K562 (cell line): ENCODE measurements at regions not wholly inside any gene's neighbourhood (a gene's known extent, or its start where the extent isn't known, plus 50 kb on each side); places are given as distances from the start of the nearest gene placed in this dataset.
A peak's percentile ranks its signal among the peaks of the same experiment; 100 is the strongest.

Experiments
- ATAC-seq: fragments of 200-7000 bp; cut with Tn5 transposase; 3 replicates; pipeline ENCODE4 v1.9.1; 2020; ENCODE audit warnings: moderate library complexity
- BruUV-seq: library from RNA; stranded (reverse); fragments of 400-500 nt; replicated peaks from 2 replicates; lab custom pipeline; 2021; lab: Mats Ljungman, UMichigan
- CTCF ChIA-PET: fragments of 300-600 bp; formaldehyde crosslinking; extraction: SDS; loops from one replicate; lab custom pipeline; 2021; ENCODE audit warnings: low intra/inter-chr PET ratio; lab: Yijun Ruan, JAX
- POLR2A ChIA-PET: fragments of 300-600, 350-650 bp; sonication (Branson Sonifier 250); formaldehyde crosslinking; extraction: SDS; loops from one replicate; lab custom pipeline; 2021; ENCODE audit warnings: antibody characterized with exemption, inconsistent platforms; lab: Yijun Ruan, JAX
- DNase-seq, 4 experiments: peaks; one replicate each; pipeline versions ENCODE4 v3.0.0 to v3.0.0-alpha.2; 2011 to 2018; ENCODE audit warnings: low spot score in 3 of 4, mixed read lengths in 3 of 4; ENCODE audit errors: extremely low read depth in 1 of 4
- FAIRE-seq: peaks from 2 replicates; lab custom pipeline; 2011; peaks lifted over from hg19 to GRCh38; lab: Jason Lieb, UNC
- H2AFZ ChIP-seq: 2 replicates; pipeline ENCODE4 v1.6.0; 2011; ENCODE audit warnings: low read depth, low read length, control low read depth, inconsistent platforms
- H3K27ac ChIP-seq: fragments of 200-600 bp; 3 replicates; pipeline ENCODE4 v1.8.0; 2011; ENCODE audit warnings: low read depth, mild to moderate bottlenecking, control low read depth, inconsistent platforms, low read length, moderate library complexity, mixed read lengths; ENCODE audit errors: extremely low read depth
- H3K27me3 ChIP-seq, 2 experiments: fragments of 300-600 bp in 1 of 2; 2 replicates in 1 of 2; 3 replicates in 1 of 2; pipeline versions ENCODE4 v1.6.0 to v1.8.0; 2011; ENCODE audit warnings: inconsistent platforms in 2 of 2, low read length in 2 of 2, mild to moderate bottlenecking in 1 of 2, mixed read lengths in 1 of 2, moderate library complexity in 1 of 2; ENCODE audit not compliant: control insufficient read depth in 2 of 2, insufficient read depth in 2 of 2
- H3K36me3 ChIP-seq: fragments of 300-600 bp; 3 replicates; pipeline ENCODE4 v1.8.0; 2011; ENCODE audit warnings: mild to moderate bottlenecking, low read length, inconsistent platforms; ENCODE audit not compliant: control insufficient read depth, insufficient read depth
- H3K4me1 ChIP-seq, 2 experiments: fragments of 200-600 bp in 1 of 2; replicated peaks in 1 of 2; 2 replicates in 1 of 2; 3 replicates in 1 of 2; pipeline versions ENCODE4 v1.5.1 to v1.8.0; 2011; ENCODE audit warnings: inconsistent platforms in 2 of 2, low read length in 2 of 2, mild to moderate bottlenecking in 1 of 2, mixed read lengths in 1 of 2, moderate library complexity in 1 of 2; ENCODE audit not compliant: control insufficient read depth in 2 of 2, insufficient read depth in 2 of 2
- H3K4me2 ChIP-seq: 2 replicates; pipeline ENCODE4 v1.6.1; 2011; ENCODE audit warnings: low read length, control low read depth, inconsistent platforms, mixed read lengths; ENCODE audit not compliant: insufficient read depth
- H3K4me3 ChIP-seq: fragments of 200-600 bp; sonication (generic), shearing (Covaris generic); 2 replicates; pipeline ENCODE4 v1.5.1; 2016; ENCODE audit warnings: control low read depth, inconsistent platforms
- H3K79me2 ChIP-seq: fragments of 200-600 bp; 3 replicates; pipeline ENCODE4 v1.8.0; 2011; ENCODE audit warnings: low read length, inconsistent platforms; ENCODE audit not compliant: control insufficient read depth, insufficient read depth
- H3K9ac ChIP-seq, 2 experiments: 2 replicates each; pipeline versions ENCODE4 v1.6.0 to v1.6.1; 2011; ENCODE audit warnings: low read depth in 2 of 2, low read length in 2 of 2, control low read depth in 1 of 2, inconsistent platforms in 1 of 2, mild to moderate bottlenecking in 1 of 2, mixed read lengths in 1 of 2; ENCODE audit not compliant: insufficient read depth in 1 of 2
- H3K9me1 ChIP-seq: one replicate; pipeline ENCODE4 v1.6.0; 2011; ENCODE audit warnings: inconsistent platforms, mild to moderate bottlenecking, low read length, moderate library complexity; ENCODE audit not compliant: control insufficient read depth, insufficient read depth
- H3K9me3 ChIP-seq: replicated peaks from 2 replicates; pipeline ENCODE4 v1.5.1; 2011; ENCODE audit warnings: low read depth, low read length, inconsistent platforms; ENCODE audit not compliant: control insufficient read depth, insufficient read depth
- H4K20me1 ChIP-seq: replicated peaks from 2 replicates; pipeline ENCODE4 v1.6.1; 2011; ENCODE audit warnings: low read length, inconsistent platforms, mixed read lengths; ENCODE audit not compliant: control insufficient read depth, insufficient read depth
- C11orf30 ChIP-seq: fragments of 450-650 bp; IDR thresholded peaks from 2 replicates; pipeline ENCODE4 v1.6.1; 2016; ENCODE audit warnings: low read depth, mild to moderate bottlenecking
- CTCF ChIP-seq, 3 experiments: IDR thresholded peaks in 2 of 3; conservative IDR thresholded peaks in 1 of 3; 2 replicates each; pipeline ENCODE4 v1.5.1; 2011 to 2012; ENCODE audit warnings: low read length in 3 of 3, mild to moderate bottlenecking in 3 of 3, control low read depth in 2 of 3, improper control_type of control experiment in 1 of 3, inconsistent platforms in 1 of 3, low read depth in 1 of 3, mixed read lengths in 1 of 3, moderate library complexity in 1 of 3; ENCODE audit not compliant: insufficient read depth in 2 of 3
- HDAC1 ChIP-seq, 2 experiments: fragments of 450-650 bp; IDR thresholded peaks; 2 replicates each; pipeline ENCODE4 v1.6.1; 2016 to 2017; ENCODE audit warnings: inconsistent platforms in 1 of 2, mild to moderate bottlenecking in 1 of 2, moderate library complexity in 1 of 2
- RAD21 ChIP-seq, 2 experiments: fragments of 250-450 bp in 1 of 2; fragments of 450-650 bp in 1 of 2; sonication (Bioruptor Pico) in 1 of 2; formaldehyde crosslinking in 1 of 2; IDR thresholded peaks in 1 of 2; conservative IDR thresholded peaks in 1 of 2; 2 replicates each; pipeline versions ENCODE4 v1.4.0 to v1.8.0; 2020 to 2022; ENCODE audit warnings: mild to moderate bottlenecking in 2 of 2, moderate library complexity in 1 of 2
- ZBTB12 ChIP-seq: fragments of 250-450 bp; sonication (Bioruptor Pico); IDR thresholded peaks from 2 replicates; pipeline ENCODE4 v1.4.0; 2020
- ZFX ChIP-seq: sonication (generic); formaldehyde crosslinking; IDR thresholded peaks from 2 replicates; pipeline ENCODE4 v1.8.0; 2022; ENCODE audit warnings: mild to moderate bottlenecking, missing genetic modification reagents, moderate library complexity
- ZNF274 ChIP-seq: IDR thresholded peaks from 2 replicates; pipeline ENCODE4 v1.6.1; 2011; ENCODE audit warnings: low read depth, mild to moderate bottlenecking, low read length, moderate library complexity, borderline replicate concordance
- WGBS: fragments of 100-300 bp; shearing (Covaris generic); methylation state at CpG from one replicate; pipeline ENCODE4 v1.1.6; 2016; ENCODE audit warnings: low coverage, mixed read lengths; ENCODE audit not compliant: insufficient coverage; ENCODE audit errors: missing lambda C conversion rate; 5-methylcytosine and 5-hydroxymethylcytosine counted together
- in situ Hi-C: fragments of 300-500 bp; cut with MboI; formaldehyde crosslinking; loops from 4 replicates; pipeline ENCODE4 v1.15.0; 2018; ENCODE audit warnings: inconsistent platforms, mixed read lengths
- intact Hi-C: fragments of 100-400 bp; cut with micrococcal nuclease; formaldehyde crosslinking; loops from 2 replicates; pipeline ENCODE4 v1.14.2; 2022

DNA sequence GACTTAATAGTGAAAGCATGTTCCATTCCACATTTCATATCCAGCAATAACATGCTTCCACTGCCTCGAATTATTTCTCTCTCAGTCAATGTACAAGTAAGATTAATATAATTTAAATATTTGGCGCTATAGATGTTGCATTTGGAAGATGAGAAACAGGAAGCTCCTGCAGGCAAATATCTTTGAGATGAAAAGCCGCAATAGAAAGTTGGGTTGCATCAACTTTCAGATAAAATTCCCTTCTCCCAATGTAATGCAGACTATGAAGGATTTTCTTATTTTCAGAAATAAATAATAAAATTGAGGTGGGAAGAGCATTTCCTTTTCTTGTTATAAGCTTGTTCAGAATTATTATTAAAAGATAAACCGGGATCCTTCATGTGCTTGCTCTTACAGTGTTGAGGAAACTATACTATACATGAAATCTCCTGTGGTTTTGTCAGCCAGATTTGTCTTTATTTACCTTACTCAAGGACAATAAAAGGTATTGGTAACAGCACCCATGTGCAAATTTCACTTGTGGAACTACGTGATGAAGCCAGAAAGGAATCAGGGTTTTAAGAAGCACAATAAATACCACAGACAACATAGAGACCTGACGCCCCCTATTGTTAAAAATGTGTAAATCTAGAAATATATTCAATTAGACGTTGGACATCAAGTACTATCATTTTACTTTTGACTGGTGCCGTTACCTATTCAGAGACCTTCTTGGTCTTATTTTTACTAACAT, 307.0 kb downstream of the ARPP21 start:
- Histone ChIP-seq H3K79me2 (no peaks in the 10 kb centered on the region), H4K20me1 (no peaks in the 10 kb centered on the region), H3K9ac (no peak overlapping the region), H3K27me3 (no peaks in the 10 kb centered on the region), H3K9me3 (no peaks in the 10 kb centered on the region), H3K4me2 (no peak overlapping the region), H2AFZ (no peak overlapping the region), H3K4me1 (no peaks in the 10 kb centered on the region), H3K9me1 (no peaks in the 10 kb centered on the region), H3K36me3 (no peaks in the 10 kb centered on the region), H3K27ac (no peak overlapping the region), H3K4me3 (no peak overlapping the region)
- ATAC-seq = no peak
- ChIA-PET POLR2A (no interaction called here), CTCF (no interaction called here)
- BruUV-seq = no TSS peak
- DNase-seq = peak in 1 of 4 experiments; percentile 2
- intact Hi-C loops (no loop called here), in situ Hi-C loops (no loop called here)
- FAIRE-seq = no peak
- TF ChIP-seq RAD21 (CRISPR knock-in tag; conservative IDR thresholded peaks at IDR 0.05 in 1 of 2, IDR thresholded peaks at IDR 0.05 in 1 of 2) (peak in 1 of 2 experiments; percentile 52; a peak in 1 of 4 replicates), C11orf30 (no peak), HDAC1 (IDR thresholded peaks at IDR 0.05) (no peak), CTCF (IDR thresholded peaks at IDR 0.05 in 2 of 3, conservative IDR thresholded peaks at IDR 0.05 in 1 of 3; ENCODE audit: insufficient read depth in 2 of 3, low read depth in 1 of 3, low read length in 3 of 3) (0 out of 6 replicates have a peak, but pooled peaks of 2 of the 3 experiments have one; percentile 11 to 23), ZBTB12 (CRISPR knock-in tag) (no peak), ZNF274 (no peak), ZFX (CRISPR knock-in tag) (no peak)
- WGBS = 2% methylated on average over 8 of the region's 8 CpGs
